ENCODE measurements at regions not wholly inside any gene's neighbourhood (a gene's known extent, or its start where the extent isn't known, plus 50 kb on each side); places are given as distances from the start of the nearest gene placed in this dataset.
"Not testable (repeated sequence)": the region's sequence is repeated elsewhere in the genome, so short reads cannot be mapped to it uniquely, and the experiment has no call there.

GRCh38 chr5:122209601-122210000 is 80.3 kb downstream of the ZNF474 start:
- not testable (repeated sequence) for H3K4me3 ChIP-seq (ENCODE audit: low read depth, low read length); DNase-seq (ENCODE audit: low read depth)

- no peak overlapping the region for H3K4me3 ChIP-seq (ENCODE audit: low read depth, low read length)
- no peak for DNase-seq (ENCODE audit: low read depth)
- TF ChIP-seq CTCF (conservative IDR thresholded peaks at IDR 0.05; ENCODE audit: low read depth, low read length): no peak
Observed at GRCh38 chr5:122218778-122219177, 89.4 kb downstream of the ZNF474 start.

GRCh38 chr5:122219436-122220166 is 90.3 kb downstream of the ZNF474 start:
- no peak for DNase-seq (ENCODE audit: low read depth)
- no peak overlapping the region for H3K4me3 ChIP-seq (ENCODE audit: low read depth, low read length)
- TF ChIP-seq CTCF (conservative IDR thresholded peaks at IDR 0.05; ENCODE audit: low read depth, low read length): no peak

- DNase-seq (ENCODE audit: low read depth): no peak
- H3K4me3 ChIP-seq (ENCODE audit: low read depth, low read length): no peak overlapping the region
- TF ChIP-seq CTCF (conservative IDR thresholded peaks at IDR 0.05; ENCODE audit: low read depth, low read length): no peak
Observed at GRCh38 chr5:122220511-122220910, 91.2 kb downstream of the ZNF474 start.

GRCh38 chr5:122221857-122222256 is 90.2 kb upstream of the SNCAIP start:
- H3K4me3 ChIP-seq (ENCODE audit: low read depth, low read length): no peak overlapping the region
- TF ChIP-seq CTCF (conservative IDR thresholded peaks at IDR 0.05; ENCODE audit: low read depth, low read length): no peak
- DNase-seq (ENCODE audit: low read depth): no peak

GRCh38 chr5:122222580-122222979 is 89.5 kb upstream of the SNCAIP start:
- TF ChIP-seq CTCF (conservative IDR thresholded peaks at IDR 0.05; ENCODE audit: low read depth, low read length): no peak
- no peak for DNase-seq (ENCODE audit: low read depth)
- no peak overlapping the region for H3K4me3 ChIP-seq (ENCODE audit: low read depth, low read length)

- DNase-seq (ENCODE audit: low read depth): no peak
- no peak overlapping the region for H3K4me3 ChIP-seq (ENCODE audit: low read depth, low read length)
- TF ChIP-seq CTCF (conservative IDR thresholded peaks at IDR 0.05; ENCODE audit: low read depth, low read length): no peak
Observed at GRCh38 chr5:122228728-122229392, 83.2 kb upstream of the SNCAIP start.
